ENCODE measurements at regions not wholly inside any gene's neighbourhood (a gene's known extent, or its start where the extent isn't known, plus 50 kb on each side); places are given as distances from the start of the nearest gene placed in this dataset.
A peak's percentile ranks its signal among the peaks of the same experiment; 100 is the strongest.

DNA sequence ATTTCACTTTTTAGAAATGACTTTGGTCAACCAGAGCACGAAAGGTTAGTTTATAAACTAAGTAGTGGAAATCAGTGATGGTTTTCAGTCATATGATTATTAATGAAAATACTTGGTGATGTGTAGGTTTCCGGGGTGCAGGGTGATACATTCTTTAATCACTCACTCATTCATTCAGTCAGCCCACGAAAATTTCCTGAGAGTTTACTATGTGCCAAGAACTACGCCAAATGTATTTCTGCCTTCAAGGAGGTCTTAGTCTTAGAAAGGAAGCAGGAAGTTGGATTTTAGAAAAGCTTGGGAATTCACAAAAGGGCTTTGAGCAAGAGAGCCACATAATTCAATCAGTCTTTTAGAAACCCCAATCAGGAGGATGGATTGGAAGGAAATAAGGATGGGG is 543.6 kb downstream of the PLCL1 start:
- Mint-ChIP-seq H3K4me1 (ENCODE audit: low read depth) (peaks cover 8% of the 10 kb centered on the region), H3K4me3 (no peak overlapping the region), H3K27ac (no peak overlapping the region), H3K9me3 (ENCODE audit: insufficient read depth) (no peaks in the 10 kb centered on the region), H3K36me3 (ENCODE audit: low read depth) (no peaks in the 10 kb centered on the region), H3K27me3 (ENCODE audit: low read depth) (peaks cover 28% of the 10 kb centered on the region)
- ChIA-PET POLR2A (interaction anchor here (0.6 kb wide), 1 partner anchor 316 kb away, joined by 3 read pairs; no protein-coding TSS in a partner anchor), CTCF (interaction anchor here (1.1 kb wide), 2 partner anchors 33 to 1140 kb away, joined by 3 to 4 read pairs; no protein-coding TSS in a partner anchor)
- DNase-seq: no peak
- no peak for ATAC-seq

DNA sequence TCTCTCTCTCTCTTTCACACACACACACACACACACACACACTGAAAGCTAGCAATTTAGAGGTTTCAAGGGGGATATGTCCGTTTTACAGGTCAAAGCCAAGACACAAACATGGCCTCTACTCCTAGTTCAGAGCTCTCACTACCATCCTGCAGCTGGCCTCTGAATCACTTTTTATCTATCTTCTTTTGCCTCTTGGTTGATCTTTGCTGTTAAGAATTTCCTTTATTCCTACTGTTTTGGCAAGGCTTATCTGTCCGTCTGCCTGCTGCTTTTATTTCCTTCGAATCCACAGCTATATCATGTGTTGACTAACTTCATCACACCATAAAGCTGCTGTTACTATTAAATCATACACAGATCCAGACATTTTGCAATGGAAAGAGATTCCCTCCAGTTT is 543.0 kb downstream of the PLCL1 start:
- no peak for ATAC-seq
- no peak for DNase-seq
- H3K4me1 Mint-ChIP-seq (ENCODE audit: low read depth): peaks cover 8% of the 10 kb centered on the region
- peaks cover 26% of the 10 kb centered on the region for H3K27me3 Mint-ChIP-seq (ENCODE audit: low read depth)
- POLR2A ChIA-PET: no interaction called here
- H3K9me3 Mint-ChIP-seq (ENCODE audit: insufficient read depth): no peaks in the 10 kb centered on the region
- no peak overlapping the region for H3K4me3 Mint-ChIP-seq
- CTCF ChIA-PET: interaction anchor here (1.1 kb wide), 2 partner anchors 33 to 1141 kb away, joined by 3 to 4 read pairs; no protein-coding TSS in a partner anchor
- no peaks in the 10 kb centered on the region for H3K36me3 Mint-ChIP-seq (ENCODE audit: low read depth)
- no peak overlapping the region for H3K27ac Mint-ChIP-seq

GRCh38 chr2:198343471-198343870 is 539.1 kb downstream of the PLCL1 start:
- Mint-ChIP-seq H3K27me3 (ENCODE audit: low read depth) (peaks cover 26% of the 10 kb centered on the region), H3K36me3 (ENCODE audit: low read depth) (no peaks in the 10 kb centered on the region), H3K4me1 (ENCODE audit: low read depth) (peaks cover 8% of the 10 kb centered on the region), H3K4me3 (no peak overlapping the region), H3K9me3 (ENCODE audit: insufficient read depth) (no peaks in the 10 kb centered on the region), H3K27ac (no peak overlapping the region)
- DNase-seq: no peak
- POLR2A ChIA-PET: no interaction called here
- CTCF ChIA-PET: no interaction called here
- ATAC-seq: no peak

- no peak for ATAC-seq
- peaks cover 8% of the 10 kb centered on the region for H3K4me1 Mint-ChIP-seq (ENCODE audit: low read depth)
- H3K4me3 Mint-ChIP-seq: no peak overlapping the region
- POLR2A ChIA-PET: interaction anchor here (0.5 kb wide), 1 partner anchor 1299 kb away, joined by 3 read pairs; no protein-coding TSS in a partner anchor
- CTCF ChIA-PET: no interaction called here
- no peaks in the 10 kb centered on the region for H3K9me3 Mint-ChIP-seq (ENCODE audit: insufficient read depth)
- peaks cover 30% of the 10 kb centered on the region for H3K27me3 Mint-ChIP-seq (ENCODE audit: low read depth)
- H3K27ac Mint-ChIP-seq: no peak overlapping the region
- no peak for DNase-seq
- H3K36me3 Mint-ChIP-seq (ENCODE audit: low read depth): no peaks in the 10 kb centered on the region
These were observed 536.5 kb downstream of the PLCL1 start for GRCh38 chr2:198340846-198341245.

DNA sequence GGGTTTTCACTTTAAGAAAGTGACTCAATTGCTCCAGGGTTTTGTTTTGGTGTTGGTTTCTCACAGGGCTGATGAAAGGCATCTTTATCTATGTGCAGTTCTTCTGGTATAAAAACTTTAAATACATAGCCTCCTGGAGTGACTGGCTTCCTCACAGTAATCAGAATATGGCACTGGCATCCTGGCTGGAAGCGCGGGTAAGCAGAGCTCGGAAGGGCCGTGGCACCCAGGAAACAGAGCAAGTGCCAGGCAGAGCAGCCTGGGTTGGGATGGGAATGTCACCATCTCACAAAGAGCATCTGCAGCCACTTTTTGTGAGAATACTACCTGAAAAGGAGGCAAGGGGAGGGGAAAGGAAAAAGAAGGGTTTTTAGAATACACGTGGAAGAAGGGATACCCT is 534.7 kb downstream of the PLCL1 start:
- Mint-ChIP-seq H3K27me3 (ENCODE audit: low read depth) (peaks cover 32% of the 10 kb centered on the region), H3K9me3 (ENCODE audit: insufficient read depth) (no peaks in the 10 kb centered on the region), H3K36me3 (ENCODE audit: low read depth) (no peaks in the 10 kb centered on the region), H3K4me3 (no peak overlapping the region), H3K4me1 (ENCODE audit: low read depth) (peaks cover 8% of the 10 kb centered on the region), H3K27ac (no peak overlapping the region)
- CTCF ChIA-PET: no interaction called here
- ATAC-seq: no peak
- POLR2A ChIA-PET: no interaction called here
- no peak for DNase-seq

- Mint-ChIP-seq H3K36me3 (ENCODE audit: low read depth) (no peaks in the 10 kb centered on the region), H3K27me3 (ENCODE audit: low read depth) (peaks cover 35% of the 10 kb centered on the region), H3K4me3 (no peak overlapping the region), H3K9me3 (ENCODE audit: insufficient read depth) (no peaks in the 10 kb centered on the region), H3K4me1 (ENCODE audit: low read depth) (no peaks in the 10 kb centered on the region), H3K27ac (no peak overlapping the region)
- no peak for ATAC-seq
- ChIA-PET POLR2A (no interaction called here), CTCF (no interaction called here)
- no peak for DNase-seq
These were observed 533.0 kb downstream of the PLCL1 start for GRCh38 chr2:198337368-198337767.

GRCh38 chr2:198328454-198328853 is 524.1 kb downstream of the PLCL1 start:
- Mint-ChIP-seq H3K36me3 (ENCODE audit: low read depth) (peaks cover 6% of the 10 kb centered on the region), H3K27ac (no peak overlapping the region), H3K4me3 (no peak overlapping the region), H3K27me3 (ENCODE audit: low read depth) (peaks cover 32% of the 10 kb centered on the region), H3K9me3 (ENCODE audit: insufficient read depth) (no peaks in the 10 kb centered on the region), H3K4me1 (ENCODE audit: low read depth) (peaks cover 28% of the 10 kb centered on the region)
- ATAC-seq (no peak), DNase-seq (no peak)
- CTCF ChIA-PET: interaction anchor here (1.2 kb wide), 1 partner anchor 31 kb away, joined by 3 read pairs; no protein-coding TSS in a partner anchor
- POLR2A ChIA-PET: no interaction called here

DNA sequence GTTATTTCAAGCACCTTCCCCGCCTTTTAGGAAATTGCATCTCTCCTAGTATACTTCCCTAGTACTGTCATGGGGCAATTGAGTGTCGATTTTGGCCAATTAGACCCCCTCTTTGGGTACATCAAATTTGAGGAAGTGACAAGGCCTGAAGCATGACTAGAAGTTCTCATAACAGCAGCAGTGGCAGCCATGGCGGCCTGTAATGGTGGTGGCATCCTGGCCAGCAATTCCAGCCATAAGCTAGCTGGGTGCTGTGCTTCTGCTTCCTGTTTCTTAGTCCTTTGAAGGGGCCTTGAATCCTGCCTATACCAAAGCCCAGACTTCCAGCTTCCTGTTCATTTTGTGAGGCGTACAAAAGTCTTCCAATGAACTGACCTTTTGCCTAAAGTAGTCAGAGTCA is 523.1 kb downstream of the PLCL1 start:
- POLR2A ChIA-PET: no interaction called here
- DNase-seq: no peak
- Mint-ChIP-seq H3K4me3 (no peak overlapping the region), H3K4me1 (ENCODE audit: low read depth) (peaks cover 28% of the 10 kb centered on the region), H3K36me3 (ENCODE audit: low read depth) (peaks cover 6% of the 10 kb centered on the region), H3K9me3 (ENCODE audit: insufficient read depth) (no peaks in the 10 kb centered on the region), H3K27me3 (ENCODE audit: low read depth) (peaks cover 29% of the 10 kb centered on the region), H3K27ac (no peak overlapping the region)
- ATAC-seq: no peak
- CTCF ChIA-PET: no interaction called here

GRCh38 chr2:198326431-198326830 is 522.0 kb downstream of the PLCL1 start:
- POLR2A ChIA-PET: no interaction called here
- peaks cover 6% of the 10 kb centered on the region for H3K36me3 Mint-ChIP-seq (ENCODE audit: low read depth)
- CTCF ChIA-PET: interaction anchor here (4.0 kb wide), 1 partner anchor 12 kb away, joined by 18 read pairs; no protein-coding TSS in a partner anchor
- no peaks in the 10 kb centered on the region for H3K9me3 Mint-ChIP-seq (ENCODE audit: insufficient read depth)
- peak overlapping the region; percentile 16 for H3K4me3 Mint-ChIP-seq
- peaks cover 33% of the 10 kb centered on the region for H3K27me3 Mint-ChIP-seq (ENCODE audit: low read depth)
- no peak overlapping the region for H3K27ac Mint-ChIP-seq
- peak; percentile 88 for ATAC-seq
- DNase-seq: no peak
- H3K4me1 Mint-ChIP-seq (ENCODE audit: low read depth): peaks cover 28% of the 10 kb centered on the region

- H3K36me3 Mint-ChIP-seq (ENCODE audit: low read depth): peaks cover 6% of the 10 kb centered on the region
- ChIA-PET CTCF (interaction anchor here (2.2 to 4.0 kb wide), 2 partner anchors 11 to 29 kb away, joined by 6 to 18 read pairs; no protein-coding TSS in a partner anchor), POLR2A (no interaction called here)
- ATAC-seq (peak; percentile 38), DNase-seq (no peak)
- no peak overlapping the region for H3K27ac Mint-ChIP-seq
- no peak overlapping the region for H3K4me3 Mint-ChIP-seq
- peaks cover 38% of the 10 kb centered on the region for H3K27me3 Mint-ChIP-seq (ENCODE audit: low read depth)
- no peaks in the 10 kb centered on the region for H3K9me3 Mint-ChIP-seq (ENCODE audit: insufficient read depth)
- H3K4me1 Mint-ChIP-seq (ENCODE audit: low read depth): peaks cover 28% of the 10 kb centered on the region
These were observed 521.0 kb downstream of the PLCL1 start for GRCh38 chr2:198325359-198325758.

- peaks cover 6% of the 10 kb centered on the region for H3K36me3 Mint-ChIP-seq (ENCODE audit: low read depth)
- POLR2A ChIA-PET: no interaction called here
- DNase-seq (no peak), ATAC-seq (no peak)
- H3K4me3 Mint-ChIP-seq: no peak overlapping the region
- H3K27me3 Mint-ChIP-seq (ENCODE audit: low read depth): peaks cover 40% of the 10 kb centered on the region
- H3K27ac Mint-ChIP-seq: no peak overlapping the region
- CTCF ChIA-PET: interaction anchor here (0.9 to 4.0 kb wide), 3 partner anchors 9 to 27 kb away, joined by 3 to 18 read pairs (median 6); no protein-coding TSS in a partner anchor
- H3K4me1 Mint-ChIP-seq (ENCODE audit: low read depth): peaks cover 28% of the 10 kb centered on the region
- H3K9me3 Mint-ChIP-seq (ENCODE audit: insufficient read depth): no peaks in the 10 kb centered on the region
These were observed 519.7 kb downstream of the PLCL1 start for GRCh38 chr2:198324071-198324470.

GRCh38 chr2:198322275-198322674 is 517.9 kb downstream of the PLCL1 start:
- no peak overlapping the region for H3K27ac Mint-ChIP-seq
- H3K4me3 Mint-ChIP-seq: no peak overlapping the region
- H3K9me3 Mint-ChIP-seq (ENCODE audit: insufficient read depth): no peaks in the 10 kb centered on the region
- ChIA-PET CTCF (no interaction called here), POLR2A (no interaction called here)
- DNase-seq: no peak
- ATAC-seq: no peak
- peaks cover 22% of the 10 kb centered on the region for H3K4me1 Mint-ChIP-seq (ENCODE audit: low read depth)
- H3K36me3 Mint-ChIP-seq (ENCODE audit: low read depth): peaks cover 3% of the 10 kb centered on the region
- peaks cover 40% of the 10 kb centered on the region for H3K27me3 Mint-ChIP-seq (ENCODE audit: low read depth)

DNA sequence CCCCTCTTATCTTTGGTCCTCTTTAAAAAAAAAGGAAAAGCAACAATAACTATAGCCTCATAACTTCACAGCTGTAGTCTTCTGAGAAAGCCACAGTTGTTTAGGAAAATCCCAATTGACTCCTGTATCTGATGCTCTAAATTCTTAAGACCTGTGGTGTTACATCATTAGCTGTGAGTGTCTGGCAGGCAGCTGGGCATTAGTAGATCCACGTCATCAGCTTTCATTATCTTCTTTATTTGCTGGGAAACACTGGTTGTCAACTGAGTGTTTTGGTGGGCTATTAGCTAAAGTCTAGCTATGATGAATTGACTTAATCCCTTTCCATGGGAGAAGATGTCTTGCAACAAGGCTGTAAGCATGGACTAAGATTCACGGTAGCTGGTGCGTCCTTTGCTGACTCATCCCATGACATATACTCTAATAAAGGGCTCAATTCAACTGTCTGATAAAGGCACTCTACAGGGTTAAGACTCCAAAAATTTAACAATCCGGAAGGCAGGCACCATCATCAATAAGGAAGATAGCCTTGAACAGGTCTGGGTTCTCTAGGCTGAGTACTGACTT is 517.2 kb downstream of the PLCL1 start:
- POLR2A ChIA-PET: no interaction called here
- DNase-seq (no peak), ATAC-seq (no peak)
- Mint-ChIP-seq H3K4me3 (no peak overlapping the region), H3K27ac (no peak overlapping the region), H3K27me3 (ENCODE audit: low read depth) (peaks cover 46% of the 10 kb centered on the region), H3K4me1 (ENCODE audit: low read depth) (peaks cover 16% of the 10 kb centered on the region), H3K9me3 (ENCODE audit: insufficient read depth) (no peaks in the 10 kb centered on the region), H3K36me3 (ENCODE audit: low read depth) (peaks cover 3% of the 10 kb centered on the region)
- CTCF ChIA-PET: interaction anchor here (1.3 kb wide), 1 partner anchor 25 kb away, joined by 3 read pairs; no protein-coding TSS in a partner anchor

Data from activated CD8-positive, alpha-beta T cell treated with anti-CD3 and anti-CD28 coated beads, Interleukin-2, amount 10 ng/mL, durations not matched to agents 7 days and 5 days (primary cell).